ENCODE measurements at regions not wholly inside any gene's neighbourhood (a gene's known extent, or its start where the extent isn't known, plus 50 kb on each side); places are given as distances from the start of the nearest gene placed in this dataset.
"Not testable (repeated sequence)": the region's sequence is repeated elsewhere in the genome, so short reads cannot be mapped to it uniquely, and the experiment has no call there.

DNA sequence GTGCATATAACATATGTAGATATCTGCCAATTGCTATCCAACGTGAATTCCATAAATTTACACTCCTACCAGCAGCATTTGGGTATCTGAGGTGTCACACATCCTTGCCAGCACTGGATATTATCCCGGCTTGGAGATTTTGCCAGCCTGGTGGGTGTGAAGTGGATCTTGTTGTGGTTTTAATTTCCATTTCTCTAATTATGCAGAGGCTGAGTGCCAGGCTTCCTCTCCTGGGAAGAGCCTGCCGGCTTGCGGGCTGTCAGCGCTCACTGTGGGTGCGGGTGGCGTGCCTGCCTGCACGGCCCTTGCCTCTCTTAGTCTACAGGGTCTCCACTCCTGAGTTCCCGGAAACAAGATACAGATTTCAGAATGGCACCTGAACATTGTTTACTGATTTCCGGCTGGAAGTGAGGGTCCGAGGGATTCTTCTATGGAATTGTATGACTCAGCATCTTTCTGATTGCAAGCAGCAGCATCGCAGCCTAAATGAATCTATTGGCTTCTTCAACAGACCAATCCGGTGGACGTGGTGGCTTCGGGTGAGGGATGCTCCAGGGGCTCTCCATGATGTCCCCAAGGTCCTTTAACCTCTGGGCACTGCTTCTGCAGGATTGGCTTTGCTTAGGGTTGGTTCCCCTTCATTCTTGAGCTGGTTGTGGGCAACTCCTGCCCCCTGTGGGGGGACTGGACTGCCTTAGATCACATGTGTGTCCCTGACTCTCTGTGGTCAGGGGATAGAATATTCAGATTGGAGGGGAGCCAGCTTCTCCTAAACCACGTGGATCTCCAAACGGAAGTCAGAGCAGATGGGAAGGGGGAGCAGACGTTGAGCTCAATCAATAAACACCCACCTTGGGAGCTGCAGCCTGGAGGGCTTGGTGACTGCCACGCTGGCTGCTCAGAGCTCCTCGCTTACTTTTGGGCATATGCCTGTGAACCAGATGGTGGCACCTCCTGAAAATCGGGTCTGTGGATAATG, 58.0 kb upstream of the LRPAP1 start:
- not testable (repeated sequence) for H3K4me3 ChIP-seq, ATAC-seq, H3K27ac ChIP-seq, H3K9me3 ChIP-seq, H3K4me1 ChIP-seq, H3K36me3 ChIP-seq
- peaks cover 18% of the 10 kb centered on the region for H3K27me3 ChIP-seq
- 47 to 61% methylated on average over 2 to 10 of the region's 21 CpGs for WGBS, 2 donors (ENCODE audit: low coverage in 1 of 2)

GRCh38 chr4:3589379-3589778, 57.2 kb upstream of the LRPAP1 start:
- not testable (repeated sequence) for H3K36me3 ChIP-seq, H3K4me3 ChIP-seq, H3K4me1 ChIP-seq, ATAC-seq, H3K9me3 ChIP-seq, H3K27ac ChIP-seq
- H3K27me3 ChIP-seq = peaks cover 11% of the 10 kb centered on the region
- 84 to 93% methylated on average over 3 to 7 of the region's 11 CpGs for WGBS, 2 donors (ENCODE audit: low coverage in 1 of 2)

DNA sequence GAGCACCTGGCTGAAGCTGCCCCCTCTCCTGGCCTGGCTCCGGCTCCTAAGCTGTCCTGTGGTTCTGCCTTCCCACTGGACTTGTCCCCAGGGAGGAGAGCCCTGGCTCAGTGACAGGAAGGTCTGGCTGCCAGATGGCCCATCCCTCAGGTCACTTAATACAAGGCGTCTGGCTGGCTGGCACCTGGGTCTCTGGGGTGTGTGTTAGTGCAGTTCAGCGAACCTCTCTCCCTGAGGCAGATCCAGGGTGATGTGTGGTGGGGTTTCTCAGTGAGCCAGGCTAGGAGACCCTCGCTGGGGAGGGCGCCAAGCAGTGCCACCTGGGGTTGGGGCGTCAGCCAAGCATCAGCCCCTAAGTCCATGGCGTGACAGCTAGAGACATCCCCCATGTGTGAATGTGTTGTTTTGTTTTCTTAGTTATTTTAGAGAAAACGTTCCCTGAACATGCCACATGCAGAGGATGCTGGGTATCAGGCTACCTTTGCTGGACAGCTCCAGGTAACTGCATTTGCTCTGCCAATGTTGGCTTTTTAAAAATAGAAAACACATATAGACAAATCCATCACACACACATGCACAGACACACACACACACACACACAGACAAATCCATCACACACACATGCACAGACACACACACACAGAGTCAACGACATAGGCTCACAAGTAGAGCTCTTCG, 56.4 kb upstream of the LRPAP1 start:
- H3K27me3 ChIP-seq, H3K9me3 ChIP-seq, H3K36me3 ChIP-seq, H3K4me1 ChIP-seq, ATAC-seq, H3K27ac ChIP-seq, H3K4me3 ChIP-seq: not testable (repeated sequence)
- WGBS, 2 donors (ENCODE audit: low coverage in 1 of 2) = 47 to 48% methylated on average over 2 to 3 of the region's 10 CpGs

DNA sequence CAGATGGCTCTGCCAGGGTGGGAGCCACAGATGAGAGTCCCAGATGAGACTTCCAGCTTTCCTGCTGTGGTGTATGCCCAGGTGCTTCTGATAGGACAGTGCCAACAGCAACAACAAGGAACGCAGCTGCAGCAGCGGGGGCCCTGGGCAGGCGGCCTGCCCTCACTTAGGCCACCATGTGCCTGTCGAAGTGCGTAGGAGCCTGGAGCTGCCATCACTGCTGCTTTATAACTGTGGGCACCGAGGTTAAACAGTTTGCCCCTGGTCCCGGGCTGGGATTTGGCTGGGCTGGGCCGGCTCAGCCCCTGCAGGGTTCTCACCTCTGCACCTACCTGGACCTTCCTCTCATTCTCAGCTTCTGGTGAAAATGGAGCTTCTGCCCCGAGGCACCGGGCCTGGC, 54.4 kb upstream of the LRPAP1 start:
- not testable (repeated sequence) for H3K9me3 ChIP-seq, H3K4me3 ChIP-seq, H3K27ac ChIP-seq, H3K36me3 ChIP-seq, H3K4me1 ChIP-seq, ATAC-seq
- H3K27me3 ChIP-seq = peaks cover 15% of the 10 kb centered on the region
- no CpG with 5 or more reads among the region's 10 CpGs for WGBS, 2 donors (ENCODE audit: low coverage in 1 of 2)

DNA sequence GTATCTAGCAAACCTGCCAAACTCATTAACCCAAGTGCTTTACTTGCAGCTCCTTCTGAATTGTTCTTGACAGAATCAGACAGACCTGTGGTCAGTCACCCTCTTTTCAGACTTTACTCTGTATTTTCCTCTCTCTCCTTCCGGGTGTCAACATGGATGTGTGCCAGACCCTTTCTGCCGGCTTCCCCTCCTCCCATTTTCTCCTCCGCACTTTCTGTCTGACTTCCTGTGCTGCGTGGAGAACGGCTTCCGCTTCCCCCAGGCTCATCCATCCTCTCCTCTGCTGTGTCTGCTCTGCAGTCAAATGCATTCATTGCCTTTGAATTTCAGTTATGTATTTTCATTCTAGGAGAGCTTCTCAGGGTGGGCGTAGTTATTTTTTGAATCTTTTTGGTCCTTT, 53.3 kb upstream of the LRPAP1 start:
- H3K4me1 ChIP-seq, ATAC-seq, H3K36me3 ChIP-seq, H3K9me3 ChIP-seq, H3K4me3 ChIP-seq, H3K27ac ChIP-seq: not testable (repeated sequence)
- H3K27me3 ChIP-seq = peaks cover 25% of the 10 kb centered on the region
- WGBS, 2 donors (ENCODE audit: low coverage in 1 of 2) = 29 to 42% methylated on average over 2 to 7 of the region's 7 CpGs

- Histone ChIP-seq H3K36me3 (no peaks in the 10 kb centered on the region), H3K9me3 (no peaks in the 10 kb centered on the region), H3K4me3 (no peak overlapping the region), H3K4me1 (no peaks in the 10 kb centered on the region), H3K27me3 (peaks cover 25% of the 10 kb centered on the region), H3K27ac (no peak overlapping the region)
- TF ChIP-seq POLR2AphosphoS5 (IDR thresholded peaks at IDR 0.05) (no peak), EP300 (IDR thresholded peaks at IDR 0.05) (no peak), POLR2A (IDR thresholded peaks at IDR 0.05) (no peak)
- TF ChIP-seq, protein P1, sequence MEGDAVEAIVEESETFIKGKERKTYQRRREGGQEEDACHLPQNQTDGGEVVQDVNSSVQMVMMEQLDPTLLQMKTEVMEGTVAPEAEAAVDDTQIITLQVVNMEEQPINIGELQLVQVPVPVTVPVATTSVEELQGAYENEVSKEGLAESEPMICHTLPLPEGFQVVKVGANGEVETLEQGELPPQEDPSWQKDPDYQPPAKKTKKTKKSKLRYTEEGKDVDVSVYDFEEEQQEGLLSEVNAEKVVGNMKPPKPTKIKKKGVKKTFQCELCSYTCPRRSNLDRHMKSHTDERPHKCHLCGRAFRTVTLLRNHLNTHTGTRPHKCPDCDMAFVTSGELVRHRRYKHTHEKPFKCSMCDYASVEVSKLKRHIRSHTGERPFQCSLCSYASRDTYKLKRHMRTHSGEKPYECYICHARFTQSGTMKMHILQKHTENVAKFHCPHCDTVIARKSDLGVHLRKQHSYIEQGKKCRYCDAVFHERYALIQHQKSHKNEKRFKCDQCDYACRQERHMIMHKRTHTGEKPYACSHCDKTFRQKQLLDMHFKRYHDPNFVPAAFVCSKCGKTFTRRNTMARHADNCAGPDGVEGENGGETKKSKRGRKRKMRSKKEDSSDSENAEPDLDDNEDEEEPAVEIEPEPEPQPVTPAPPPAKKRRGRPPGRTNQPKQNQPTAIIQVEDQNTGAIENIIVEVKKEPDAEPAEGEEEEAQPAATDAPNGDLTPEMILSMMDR (IDR thresholded peaks at IDR 0.05) = no peak
- no peak for ATAC-seq
- WGBS, 2 donors (ENCODE audit: low coverage in 1 of 2) = 75 to 100% methylated on average over 2 of the region's 5 CpGs
Measured at GRCh38 chr4:3582091-3582475, 49.9 kb upstream of the LRPAP1 start.

All from gastroesophageal sphincter (tissue), 4 donors.